Hippocampal formation (tissue), 2 donors: ENCODE measurements at regions not wholly inside any gene's neighbourhood (a gene's known extent, or its start where the extent isn't known, plus 50 kb on each side); places are given as distances from the start of the nearest gene placed in this dataset.

ENCODE experiments used
- DNase-seq, 2 donors: peaks; one replicate each; lab custom pipeline; 2025; lab: John Stamatoyannopoulos, UW

GRCh38 chr7:153446490-153446889 is 605.7 kb upstream of the DPP6 start:
- DNase-seq = no peak

- DNase-seq = no peak
These were observed 605.2 kb upstream of the DPP6 start for GRCh38 chr7:153447011-153447410.

DNA sequence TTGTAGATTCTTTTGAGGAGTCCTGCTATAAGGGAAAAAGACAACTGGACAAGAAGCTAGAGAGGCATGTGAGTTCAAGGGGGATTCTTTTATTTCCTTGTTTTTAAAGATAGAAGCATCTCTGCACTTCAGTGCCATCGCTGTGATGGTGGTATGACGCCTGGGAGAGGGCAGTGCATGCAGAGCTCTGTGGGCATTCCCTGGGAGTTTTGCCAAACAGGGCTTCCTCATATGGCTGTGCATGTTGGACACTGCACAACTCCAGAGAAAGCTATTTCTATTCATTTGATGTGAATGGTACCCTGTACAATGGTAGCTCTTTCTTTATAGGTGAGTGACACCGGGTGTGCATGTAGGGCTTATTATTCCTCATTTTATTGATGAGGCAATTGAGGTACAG is 599.5 kb upstream of the DPP6 start:
- DNase-seq = no peak

- no peak for DNase-seq
These were observed 597.9 kb upstream of the DPP6 start for GRCh38 chr7:153454306-153454705.

DNA sequence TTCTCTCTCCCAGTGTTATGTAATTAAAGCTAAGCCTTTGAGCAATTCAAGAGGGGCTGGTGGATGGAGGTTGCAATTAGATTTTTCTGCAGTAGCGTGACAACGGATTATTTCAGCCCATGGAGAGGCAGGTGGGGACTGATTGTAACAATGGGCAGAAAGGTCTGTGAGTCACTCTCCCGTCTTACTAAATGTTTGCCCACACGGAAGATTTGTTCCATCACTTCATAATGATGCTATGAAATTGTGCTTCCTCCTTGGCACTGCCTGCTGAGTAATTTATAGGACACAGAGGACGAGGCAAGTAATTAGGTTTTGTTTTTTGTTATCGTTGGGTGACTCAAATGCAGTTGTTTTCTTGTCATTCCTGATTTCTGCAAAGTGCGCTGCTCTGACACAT is 594.5 kb upstream of the DPP6 start:
- no peak for DNase-seq

DNA sequence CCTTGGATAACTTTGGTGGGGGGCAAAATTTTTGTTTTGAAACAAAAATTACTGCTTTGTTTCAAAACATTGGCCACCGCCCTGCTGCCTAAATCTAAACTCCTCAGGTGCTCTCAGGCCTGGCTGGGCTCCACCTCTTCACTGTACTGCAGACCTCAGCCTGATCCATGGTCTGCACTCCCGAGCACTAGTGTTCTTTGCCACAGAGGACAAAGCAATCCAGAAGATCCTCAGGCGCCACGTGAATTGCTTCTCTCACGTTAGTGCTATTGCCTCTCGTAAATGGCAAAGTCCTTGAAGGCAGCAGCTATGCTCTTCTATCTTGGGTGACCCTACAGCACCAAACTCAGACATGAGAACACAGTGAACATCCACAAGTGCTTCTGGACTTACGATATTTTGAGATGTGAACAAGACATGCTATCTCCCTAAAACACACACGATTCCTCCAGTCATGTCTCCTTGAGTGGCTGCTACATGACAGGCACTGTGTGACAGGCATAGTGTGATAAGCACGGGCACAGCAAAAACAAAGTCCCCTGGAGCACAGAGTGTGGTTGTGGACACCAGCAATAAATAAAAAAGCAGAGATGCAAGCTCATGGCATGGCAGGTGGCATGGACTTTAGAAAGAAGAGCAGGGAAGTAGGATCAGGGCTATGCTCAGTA is 582.1 kb upstream of the DPP6 start:
- no peak for DNase-seq

GRCh38 chr7:153472516-153472915 is 579.7 kb upstream of the DPP6 start:
- no peak for DNase-seq

GRCh38 chr7:153473185-153473584 is 579.0 kb upstream of the DPP6 start:
- no peak for DNase-seq

DNA sequence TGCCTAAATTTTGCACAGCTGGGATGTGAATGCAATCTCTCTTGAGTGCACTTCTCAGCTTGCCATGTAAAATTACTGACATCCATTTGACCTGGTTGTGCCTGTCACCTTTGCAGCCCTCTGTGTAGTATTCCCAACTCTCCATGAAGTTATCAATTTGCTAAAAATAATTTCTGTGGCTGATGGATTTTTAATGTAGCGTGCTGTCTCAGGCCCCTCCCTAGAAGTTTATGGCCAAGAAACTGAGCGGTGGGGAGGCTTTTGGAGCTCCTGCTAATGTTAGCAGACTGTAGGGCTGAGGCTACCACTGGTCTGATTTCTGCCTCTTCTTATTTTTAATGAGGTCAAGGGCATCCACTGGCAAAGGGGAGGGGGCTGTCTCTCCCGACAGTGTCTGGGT is 577.0 kb upstream of the DPP6 start:
- no peak for DNase-seq

GRCh38 chr7:153476166-153476565 is 576.0 kb upstream of the DPP6 start:
- DNase-seq = no peak

DNA sequence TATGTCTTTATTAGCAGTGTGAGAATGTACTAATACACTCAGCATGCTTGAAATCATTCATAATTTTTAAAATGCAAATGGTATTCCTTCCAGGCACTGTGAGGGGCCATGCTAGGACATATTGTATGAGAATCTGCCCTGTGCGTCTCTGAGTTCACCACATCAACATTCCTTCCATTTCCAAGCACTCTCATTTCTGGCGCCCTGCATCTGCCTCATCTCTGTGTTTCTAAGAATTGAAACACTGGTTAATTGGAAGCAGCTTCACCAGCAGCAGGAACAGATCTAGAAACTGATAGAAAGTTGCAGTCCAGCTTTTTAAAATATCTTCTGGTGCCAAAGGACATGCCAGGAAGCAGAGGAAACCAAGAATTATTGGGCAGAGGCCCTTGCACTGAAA is 555.9 kb upstream of the DPP6 start:
- DNase-seq = no peak

GRCh38 chr7:153503093-153503492 is 549.1 kb upstream of the DPP6 start:
- no peak for DNase-seq

DNA sequence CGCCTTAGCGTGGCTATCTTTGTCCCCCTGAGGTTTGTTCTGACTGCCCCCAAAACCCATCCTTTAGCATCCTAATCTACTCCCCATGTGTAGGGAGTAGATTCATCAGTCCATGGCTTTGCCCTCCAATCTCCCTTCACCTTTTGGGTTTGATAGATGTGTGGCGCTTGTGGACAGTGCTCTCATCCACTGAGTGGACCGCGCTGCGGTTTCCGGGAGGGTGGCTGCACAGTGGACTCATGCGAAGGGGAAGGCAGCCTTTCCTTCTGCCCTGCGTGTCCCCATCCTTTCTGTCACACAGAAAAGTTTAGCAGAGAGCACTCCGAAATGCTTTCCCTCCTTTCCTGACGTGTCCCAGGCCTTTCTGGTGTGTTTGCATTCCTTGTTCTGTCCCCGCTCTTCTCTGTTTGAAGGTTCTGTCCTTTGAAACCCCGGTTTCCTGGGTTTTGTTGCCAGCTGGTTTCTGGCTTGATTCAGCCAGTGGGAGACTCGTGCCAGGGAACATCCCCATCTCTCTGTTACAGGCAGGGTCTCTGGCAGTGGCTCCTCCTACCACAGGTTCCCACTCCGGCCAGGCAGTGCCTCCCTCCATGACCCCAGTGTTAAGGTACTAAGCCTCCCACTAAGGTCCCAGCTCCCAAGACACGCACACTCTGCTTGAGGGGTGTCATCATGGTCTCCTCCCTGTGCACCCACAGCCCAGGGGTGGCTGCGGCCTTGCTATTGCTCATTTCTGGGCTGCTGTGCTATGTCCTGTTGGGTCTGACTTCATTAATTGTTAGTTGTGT is 547.7 kb upstream of the DPP6 start:
- DNase-seq = no peak

GRCh38 chr7:153507885-153508284 is 544.3 kb upstream of the DPP6 start:
- DNase-seq = no peak

GRCh38 chr7:153509768-153510167 is 542.4 kb upstream of the DPP6 start:
- no peak for DNase-seq

- DNase-seq = no peak
These were observed 541.5 kb upstream of the DPP6 start for GRCh38 chr7:153510674-153511073.

GRCh38 chr7:153514032-153514431 is 538.2 kb upstream of the DPP6 start:
- no peak for DNase-seq

- no peak for DNase-seq
These were observed 536.8 kb upstream of the DPP6 start for GRCh38 chr7:153515359-153515758.

DNA sequence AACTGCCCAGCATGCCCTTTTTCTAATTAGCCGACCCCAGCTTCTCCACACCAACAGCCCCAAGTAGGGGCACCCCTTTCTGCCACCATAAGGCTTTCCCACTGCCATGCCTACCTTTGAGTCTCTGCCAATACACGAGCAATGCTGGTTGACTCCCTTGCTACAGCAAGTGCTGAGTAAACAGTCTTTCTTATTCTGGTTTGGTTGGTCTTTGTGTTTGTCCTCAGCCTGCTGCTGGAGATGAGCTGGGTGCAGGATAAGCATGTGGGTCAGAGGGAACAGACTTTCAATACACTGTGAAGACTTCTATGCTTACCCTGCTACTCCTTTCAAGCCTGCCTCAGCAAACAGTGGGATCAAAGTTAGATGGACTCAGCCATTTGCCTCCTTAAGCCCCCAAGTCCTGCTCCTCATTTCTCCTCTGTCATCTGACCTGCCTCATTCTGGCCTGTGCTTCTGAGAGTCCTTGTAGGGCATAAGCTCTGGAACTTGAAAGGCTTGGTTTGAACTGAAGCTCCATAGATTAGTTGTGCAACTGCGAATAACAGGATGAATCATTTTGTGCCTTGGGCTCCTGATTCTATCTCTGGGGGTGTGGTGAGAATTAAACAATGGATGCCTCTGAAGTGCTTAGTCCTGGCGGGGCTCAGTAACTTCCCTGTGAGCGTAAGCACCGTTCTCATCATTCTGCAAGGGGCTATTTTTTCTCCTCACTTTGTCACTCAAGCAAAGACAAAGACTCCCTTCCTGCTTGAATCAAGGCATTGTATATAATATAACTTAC is 533.8 kb upstream of the DPP6 start:
- DNase-seq = no peak

DNA sequence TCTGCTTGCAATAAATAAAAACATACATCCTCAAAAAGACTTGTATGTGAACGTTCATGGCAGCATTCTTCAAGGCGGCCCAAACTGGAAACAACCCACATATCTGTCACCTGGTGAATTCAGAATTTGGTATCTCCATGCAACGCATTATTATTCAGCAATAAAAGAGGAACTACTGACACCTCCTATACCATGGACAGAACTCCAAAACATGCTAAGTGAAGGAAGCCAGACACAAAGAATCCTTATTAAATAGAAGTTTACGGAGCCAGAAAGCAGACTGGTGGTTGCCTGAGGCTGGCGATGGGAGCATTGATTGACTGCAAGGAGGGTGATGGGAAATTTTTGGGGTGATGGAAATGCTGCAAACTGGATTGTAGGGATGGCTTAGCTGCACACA is 530.8 kb upstream of the DPP6 start:
- DNase-seq = no peak

DNA sequence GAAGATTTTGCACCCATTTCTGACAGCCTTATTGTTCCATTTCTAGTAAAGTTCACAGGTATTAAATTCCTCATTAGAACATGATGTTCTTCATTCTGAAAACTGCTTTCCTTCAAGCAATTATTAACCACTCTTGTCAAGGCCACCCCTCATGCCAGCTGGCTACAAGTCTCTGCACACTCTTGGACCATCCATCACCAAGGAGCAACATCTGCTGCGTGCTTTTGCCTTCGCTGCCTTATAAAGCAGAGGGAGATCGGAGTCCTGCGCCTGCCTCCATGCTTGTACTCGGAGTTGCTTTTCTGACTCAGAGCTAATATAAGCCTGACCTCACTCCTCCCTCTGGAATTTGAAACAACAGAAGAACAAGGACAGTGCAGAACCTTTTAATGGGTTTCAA is 529.9 kb upstream of the DPP6 start:
- DNase-seq = no peak

DNA sequence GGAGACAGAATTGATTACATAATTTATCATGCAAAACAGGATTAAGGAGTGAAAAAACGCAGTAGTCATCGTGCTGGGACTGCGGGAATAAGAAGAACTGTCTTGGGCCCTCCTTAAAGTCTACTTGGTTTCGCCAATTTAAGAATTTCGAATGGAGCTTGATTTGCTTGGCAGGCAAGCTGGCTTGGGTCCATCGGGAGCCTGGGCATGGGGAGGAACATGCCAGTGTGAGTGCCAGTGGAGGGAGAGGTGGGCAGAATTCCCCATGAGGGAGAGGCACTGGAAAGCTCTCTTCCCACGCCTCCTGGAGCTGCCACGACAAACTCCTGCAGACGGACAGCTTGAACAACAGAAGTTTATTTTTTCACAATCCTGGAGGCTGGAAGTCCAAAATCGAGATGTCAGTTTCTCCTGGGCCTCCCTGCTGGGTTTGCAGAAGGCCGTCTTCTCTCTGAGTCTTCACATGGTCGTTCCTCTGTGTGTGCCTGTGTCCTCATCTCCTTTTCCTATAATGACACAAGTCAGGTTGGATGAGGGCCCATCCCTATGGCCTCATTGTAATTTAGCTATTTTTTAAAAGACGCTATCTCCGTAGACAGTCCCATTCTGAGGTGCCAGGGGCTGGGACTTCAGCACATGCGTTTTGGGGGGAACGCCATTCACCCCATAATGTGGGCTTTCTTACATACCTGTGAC is 528.7 kb upstream of the DPP6 start:
- peak; percentile 4 to 23 for DNase-seq
